ENCODE measurements at regions not wholly inside any gene's neighbourhood (a gene's known extent, or its start where the extent isn't known, plus 50 kb on each side); places are given as distances from the start of the nearest gene placed in this dataset.

- no peak for DNase-seq (ENCODE audit: low read depth, low spot score)
- TF ChIP-seq CTCF (IDR thresholded peaks at IDR 0.05; ENCODE audit: insufficient read depth, low read length, missing control alignments) = no peak
- no peak overlapping the region for H3K4me3 ChIP-seq (ENCODE audit: low read depth, low read length)
- CTCF ChIA-PET = no interaction called here
- POLR2A ChIA-PET = no interaction called here
Measured at GRCh38 chr5:169431386-169431785, 130.4 kb upstream of the SLIT3 start.

GRCh38 chr5:169430671-169431070, 129.7 kb upstream of the SLIT3 start:
- CTCF ChIA-PET = no interaction called here
- POLR2A ChIA-PET = interaction anchor here (0.7 kb wide), 1 partner anchor 116 kb away, joined by 3 read pairs; no protein-coding TSS in a partner anchor

GRCh38 chr5:169429044-169429443, 128.1 kb upstream of the SLIT3 start:
- no peak for TF ChIP-seq CTCF (IDR thresholded peaks at IDR 0.05; ENCODE audit: insufficient read depth, low read length, missing control alignments)
- no peak for DNase-seq (ENCODE audit: low read depth, low spot score)
- CTCF ChIA-PET = no interaction called here
- POLR2A ChIA-PET = no interaction called here
- H3K4me3 ChIP-seq (ENCODE audit: low read depth, low read length) = no peak overlapping the region

More at GRCh38 chr5:169430671-169431070, 129.7 kb upstream of the SLIT3 start:
- DNase-seq (ENCODE audit: low read depth, low spot score) = no peak
- no peak overlapping the region for H3K4me3 ChIP-seq (ENCODE audit: low read depth, low read length)
- TF ChIP-seq CTCF (IDR thresholded peaks at IDR 0.05; ENCODE audit: insufficient read depth, low read length, missing control alignments) = no peak

- no peak for DNase-seq (ENCODE audit: low read depth, low spot score)
- POLR2A ChIA-PET = no interaction called here
- CTCF ChIA-PET = no interaction called here
- no peak overlapping the region for H3K4me3 ChIP-seq (ENCODE audit: low read depth, low read length)
- TF ChIP-seq CTCF (IDR thresholded peaks at IDR 0.05; ENCODE audit: insufficient read depth, low read length, missing control alignments) = no peak
Measured at GRCh38 chr5:169426784-169427183, 125.8 kb upstream of the SLIT3 start.

- CTCF ChIA-PET = interaction anchor here (0.9 kb wide), 1 partner anchor 17 kb away, joined by 3 read pairs; no protein-coding TSS in a partner anchor
- POLR2A ChIA-PET = no interaction called here
- DNase-seq (ENCODE audit: low read depth, low spot score) = no peak
- no peak for TF ChIP-seq CTCF (IDR thresholded peaks at IDR 0.05; ENCODE audit: insufficient read depth, low read length, missing control alignments)
- H3K4me3 ChIP-seq (ENCODE audit: low read depth, low read length) = no peak overlapping the region
Measured at GRCh38 chr5:169424670-169425378, 123.9 kb upstream of the SLIT3 start.

GRCh38 chr5:169424279-169424655, 123.3 kb upstream of the SLIT3 start:
- ChIA-PET CTCF (interaction anchor here (0.9 kb wide), 1 partner anchor 17 kb away, joined by 3 read pairs; no protein-coding TSS in a partner anchor), POLR2A (no interaction called here)
- no peak overlapping the region for H3K4me3 ChIP-seq (ENCODE audit: low read depth, low read length)
- no peak for TF ChIP-seq CTCF (IDR thresholded peaks at IDR 0.05; ENCODE audit: insufficient read depth, low read length, missing control alignments)
- no peak for DNase-seq (ENCODE audit: low read depth, low spot score)

All from AG04449 (cell line).